Activated CD8-positive, alpha-beta memory T cell treated with anti-CD3 and anti-CD28 coated beads for 48 hours (primary cell): ENCODE measurements at regions not wholly inside any gene's neighbourhood (a gene's known extent, or its start where the extent isn't known, plus 50 kb on each side); places are given as distances from the start of the nearest gene placed in this dataset.
"Not testable (repeated sequence)": the region's sequence is repeated elsewhere in the genome, so short reads cannot be mapped to it uniquely, and the experiment has no call there.

Experiments
- DNase-seq, 3 experiments: peaks; one replicate each; pipeline ENCODE4 v3.0.0-alpha.2; 2020; ENCODE audit warnings: low read depth in 2 of 3, low spot score in 2 of 3

GRCh38 chr12:14207905-14208551 lies 157.5 kb upstream of the ATF7IP start:
- no peak for DNase-seq

DNA sequence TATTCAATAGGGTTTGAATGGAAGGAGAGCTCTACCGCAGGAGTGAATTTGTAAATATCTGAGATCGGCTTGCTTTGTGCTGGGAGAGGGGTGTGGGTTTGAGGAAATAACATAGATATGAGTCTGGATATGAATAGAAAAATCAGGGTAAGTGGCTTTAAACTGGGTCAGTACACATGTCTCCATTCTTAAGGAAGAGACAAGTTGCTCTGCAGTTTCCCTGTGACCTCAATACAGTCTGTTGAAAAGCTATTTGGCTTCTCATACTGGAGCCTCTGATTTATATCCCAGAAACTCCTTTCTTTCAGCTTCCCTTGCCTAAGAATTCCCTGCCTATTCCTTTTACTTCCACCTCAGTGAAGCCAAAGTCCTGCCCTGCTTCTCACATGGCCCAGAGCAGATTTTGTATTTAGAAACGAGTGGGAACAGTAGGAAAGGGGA lies 153.5 kb upstream of the ATF7IP start:
- DNase-seq = no peak

- no peak for DNase-seq
These were observed 151.9 kb upstream of the ATF7IP start for GRCh38 chr12:14213542-14213941.

GRCh38 chr12:14214495-14214894 lies 151.0 kb upstream of the ATF7IP start:
- DNase-seq = no peak

DNA sequence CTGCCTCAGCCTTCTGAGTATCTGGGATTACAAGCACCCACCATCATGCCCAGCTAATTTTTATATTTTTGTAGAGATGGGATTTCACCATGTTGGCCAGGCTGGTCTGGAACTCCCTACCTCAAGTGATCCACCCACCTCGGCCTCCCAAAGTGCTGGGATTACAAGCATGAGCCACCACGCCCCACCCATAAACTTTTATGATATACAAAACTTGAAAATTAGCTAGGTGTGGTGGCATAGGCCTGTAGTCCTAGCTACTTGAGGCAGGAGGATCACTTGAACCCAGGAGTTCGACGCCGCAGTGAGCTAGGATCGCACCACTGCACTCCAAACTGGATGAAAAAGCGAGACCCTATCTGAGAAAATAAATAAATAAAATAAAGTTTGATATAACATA lies 149.5 kb upstream of the ATF7IP start:
- not testable (repeated sequence) for DNase-seq

DNA sequence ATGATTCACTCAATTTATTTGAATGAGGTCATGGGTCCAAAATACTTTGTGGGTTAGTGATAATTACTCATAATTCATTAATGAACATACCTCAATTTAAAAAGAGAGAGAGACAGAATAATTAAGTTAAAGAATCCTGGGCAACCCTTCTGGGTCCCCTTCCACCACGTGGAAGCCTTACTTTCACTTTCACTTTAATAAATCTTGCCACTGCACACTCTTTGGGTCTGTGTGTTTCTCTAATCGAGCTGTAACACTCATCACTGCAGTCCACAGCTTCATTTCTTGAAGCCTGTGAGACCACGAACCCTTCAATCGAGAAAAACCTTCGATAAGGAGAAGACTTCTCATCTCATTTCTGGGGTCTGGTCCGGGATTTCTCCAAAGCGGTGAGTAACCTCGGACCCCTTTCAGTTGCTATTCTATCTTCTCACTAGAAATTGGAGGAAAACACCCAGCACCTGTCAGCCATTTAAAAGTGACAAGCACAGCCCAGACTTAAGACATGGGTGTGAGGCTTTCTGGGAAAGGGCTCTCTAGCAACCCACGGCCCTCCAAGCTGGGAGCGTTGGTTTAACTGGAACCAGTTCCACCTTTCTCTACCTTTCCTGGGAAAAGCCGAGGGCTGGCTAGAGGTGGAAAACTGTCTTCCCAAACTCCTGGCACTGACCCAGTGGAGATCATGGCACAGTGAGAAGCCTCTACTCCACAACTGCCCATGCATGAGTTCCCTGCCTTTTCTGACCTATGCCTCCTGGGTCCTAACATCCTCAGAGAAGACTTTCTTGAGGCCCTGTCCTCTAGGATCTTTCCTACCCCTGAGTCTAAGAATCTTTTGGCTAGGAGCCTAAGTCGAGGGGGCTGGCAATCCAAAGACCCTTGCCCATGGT lies 148.8 kb upstream of the ATF7IP start:
- DNase-seq = no peak

- no peak for DNase-seq
These were observed 146.3 kb upstream of the ATF7IP start for GRCh38 chr12:14219156-14219555.

GRCh38 chr12:14219670-14220069 lies 145.8 kb upstream of the ATF7IP start:
- DNase-seq = not testable (repeated sequence)

- no peak for DNase-seq
These were observed 140.4 kb upstream of the ATF7IP start for GRCh38 chr12:14225064-14225463.

- not testable (repeated sequence) for DNase-seq
These were observed 130.3 kb upstream of the ATF7IP start for GRCh38 chr12:14235176-14235575.

DNA sequence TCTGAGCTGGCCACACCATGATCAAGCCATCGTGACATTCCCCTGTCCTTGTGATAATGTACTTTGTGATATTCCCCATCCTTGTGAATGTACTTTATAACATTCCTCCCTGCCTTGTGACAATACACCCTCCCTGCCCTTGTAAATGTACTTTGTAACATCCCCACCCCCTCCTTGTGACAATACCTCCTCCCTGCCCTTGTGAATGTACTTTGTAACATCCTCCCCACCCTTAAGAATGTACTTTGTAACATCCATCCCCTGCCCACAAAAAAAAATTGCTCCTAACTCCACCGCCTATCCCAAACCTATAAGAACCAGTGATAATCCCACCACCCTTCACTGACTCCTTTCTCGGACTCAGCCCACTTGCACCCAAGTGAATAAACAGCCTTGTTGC lies 128.8 kb upstream of the ATF7IP start:
- not testable (repeated sequence) for DNase-seq

DNA sequence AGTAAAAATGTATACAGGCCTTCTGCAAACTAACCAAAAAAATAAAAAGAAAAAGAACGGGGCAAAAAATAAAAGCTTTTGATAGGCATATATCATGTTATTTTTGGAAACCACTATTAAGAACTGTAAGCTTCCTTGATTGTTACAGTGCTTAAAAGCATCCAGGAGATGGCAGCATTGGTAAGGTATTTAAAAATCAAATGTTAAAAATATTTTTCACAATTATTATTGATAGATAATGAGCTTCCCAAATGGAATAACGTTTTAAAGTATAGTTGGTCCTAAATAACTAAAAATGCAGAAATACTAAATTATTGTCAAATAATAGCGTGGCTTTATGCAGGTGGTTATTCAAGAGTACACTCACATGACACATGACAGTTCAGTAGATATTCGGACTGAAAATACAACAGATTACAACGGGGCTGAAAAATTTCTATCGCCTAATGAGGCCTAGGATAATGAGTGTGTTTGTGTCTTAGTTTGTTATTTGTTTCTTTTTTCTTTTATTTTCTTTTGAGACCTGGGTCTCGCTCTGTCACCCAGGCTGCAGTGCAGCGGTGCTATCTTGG lies 127.2 kb upstream of the ATF7IP start:
- no peak for DNase-seq

DNA sequence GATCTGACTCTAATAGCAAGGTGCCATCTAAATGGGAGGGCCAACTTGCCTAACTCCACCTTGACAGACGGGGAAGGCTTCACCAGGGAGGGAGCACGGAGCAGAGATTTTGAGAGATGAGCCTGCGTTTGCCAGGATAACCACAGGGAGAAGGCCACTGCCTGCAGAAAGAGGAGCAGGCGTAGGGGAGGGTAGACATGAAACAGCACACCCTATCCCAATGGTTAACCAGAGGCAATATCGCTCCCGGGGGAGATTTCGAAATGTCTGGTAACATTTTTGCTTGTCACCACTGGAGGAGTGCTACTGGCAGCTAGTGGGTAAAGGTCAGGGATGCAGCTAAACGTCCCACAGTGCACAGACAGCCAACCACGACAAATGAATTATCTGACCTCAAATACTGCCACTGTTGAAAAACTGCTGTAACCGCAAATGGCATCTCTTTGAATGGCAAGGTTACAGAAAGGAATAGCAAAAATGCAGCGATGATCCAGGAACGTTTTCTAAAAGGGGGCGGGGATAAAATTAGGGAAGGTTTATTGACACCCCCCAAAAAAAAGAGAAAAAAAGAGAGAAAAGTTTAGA lies 126.0 kb upstream of the ATF7IP start:
- peak in 1 of 3 experiments; percentile 18 for DNase-seq

DNA sequence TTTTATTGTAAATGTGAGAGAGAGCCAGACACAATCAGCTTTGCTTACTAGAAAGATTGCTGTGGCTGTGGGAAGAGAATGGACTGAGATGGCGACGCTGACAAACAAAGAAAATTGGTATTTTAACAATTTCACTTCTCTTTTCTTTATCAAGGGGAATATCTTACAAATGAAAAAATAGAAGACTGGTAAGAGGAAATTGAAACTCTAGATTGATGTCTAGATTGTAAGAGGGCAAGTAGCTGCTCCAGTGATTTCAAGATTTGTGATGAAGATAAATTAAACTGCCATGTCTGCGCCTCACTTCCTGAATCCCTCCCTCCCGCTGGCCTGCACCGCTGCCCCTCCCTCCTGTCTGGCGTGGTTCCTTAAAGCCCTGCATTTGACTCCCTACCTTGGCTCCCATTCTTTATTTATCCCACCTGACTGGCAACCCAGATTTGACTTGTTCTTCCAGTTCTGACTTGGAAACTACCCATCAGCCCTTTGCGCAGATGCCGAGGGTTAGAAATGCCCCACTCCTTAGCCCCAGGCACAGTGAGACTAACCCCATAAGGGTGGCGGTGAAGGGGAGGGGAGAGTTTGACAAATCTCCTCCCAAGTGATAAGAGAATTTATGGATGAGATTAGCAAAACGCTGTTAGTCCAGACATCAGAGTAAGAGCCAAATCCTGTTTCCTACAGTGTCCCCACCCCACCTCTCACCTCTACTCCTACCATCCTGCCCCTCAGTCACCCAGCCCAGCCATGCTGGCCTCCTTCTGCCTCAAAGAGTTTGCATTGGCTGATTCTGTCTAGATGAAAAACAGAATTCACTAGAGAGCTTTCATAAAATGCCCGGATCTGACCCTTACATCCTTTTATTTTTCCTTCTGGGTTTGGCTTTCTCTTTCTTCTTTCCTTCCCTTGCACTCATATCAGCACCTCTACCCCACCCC lies 125.3 kb upstream of the ATF7IP start:
- no peak for DNase-seq

- no peak for DNase-seq
These were observed 124.6 kb upstream of the ATF7IP start for GRCh38 chr12:14240873-14241220.

DNA sequence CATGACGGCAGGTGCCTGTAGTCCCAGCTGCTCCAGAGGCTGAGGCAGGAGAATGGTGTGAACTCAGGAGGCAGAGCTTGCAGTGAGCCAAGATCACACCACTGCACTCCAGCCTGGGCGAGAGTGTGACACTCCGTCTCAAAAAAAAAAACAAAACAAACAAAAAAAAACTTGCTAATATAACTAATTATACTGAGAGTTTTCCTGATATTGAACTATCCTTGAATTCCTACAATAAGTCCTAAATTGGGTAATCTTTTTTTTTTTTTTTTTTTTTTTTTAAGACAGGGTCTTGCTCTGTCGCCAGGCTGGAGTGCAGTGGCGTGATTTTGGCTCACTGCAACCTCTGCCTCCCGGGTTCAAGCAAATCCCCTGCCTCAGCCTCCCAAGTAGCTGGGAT lies 122.7 kb upstream of the ATF7IP start:
- not testable (repeated sequence) for DNase-seq

DNA sequence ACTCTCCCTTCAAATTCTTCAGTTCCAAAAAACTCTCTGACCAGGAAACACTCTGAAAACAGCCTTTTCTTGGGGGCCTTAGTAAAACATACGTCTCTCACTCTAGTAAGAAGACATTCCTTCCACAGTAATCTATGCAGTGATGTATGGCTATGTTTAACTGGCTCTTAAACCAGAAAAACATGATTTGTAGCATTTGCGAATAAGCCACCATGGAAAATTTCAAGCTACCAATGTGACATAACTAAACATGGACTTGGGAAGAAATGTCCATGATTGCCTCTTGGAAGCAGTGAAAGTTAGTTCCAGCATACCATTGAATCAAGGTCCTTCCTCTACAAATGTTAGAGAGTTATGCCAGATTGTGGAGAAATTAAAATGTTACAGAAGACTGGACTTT lies 121.5 kb upstream of the ATF7IP start:
- no peak for DNase-seq

GRCh38 chr12:14244876-14245669 lies 120.4 kb upstream of the ATF7IP start:
- no peak for DNase-seq

- DNase-seq = no peak
These were observed 118.3 kb upstream of the ATF7IP start for GRCh38 chr12:14247166-14247565.

GRCh38 chr12:14249368-14249767 lies 116.1 kb upstream of the ATF7IP start:
- DNase-seq = no peak
